ENCODE measurements at regions not wholly inside any gene's neighbourhood (a gene's known extent, or its start where the extent isn't known, plus 50 kb on each side); places are given as distances from the start of the nearest gene placed in this dataset.
A peak's percentile ranks its signal among the peaks of the same experiment; 100 is the strongest.

GRCh38 chr6:56833127-56833791, 121.6 kb upstream of the BEND6 start:
- no peak for DNase-seq (ENCODE audit: low spot score)
- BruUV-seq (replicated peaks), result no TSS peak
- Histone ChIP-seq H3K4me2 (ENCODE audit: low read depth, low read length) (no peak overlapping the region), H3K36me3 (replicated peaks in 1 of 2; ENCODE audit: control insufficient read depth in 1 of 2, insufficient read depth in 2 of 2, low read length in 2 of 2) (no peaks in the 10 kb centered on the region), H3K9me3 (ENCODE audit: low read length) (no peaks in the 10 kb centered on the region), H3K27me3 (ENCODE audit: control insufficient read depth in 1 of 2, insufficient read depth in 2 of 2, low read length in 2 of 2) (no peaks in the 10 kb centered on the region), H2AFZ (ENCODE audit: low read length) (no peak overlapping the region), H3K79me2 (ENCODE audit: insufficient read depth, low read length) (no peaks in the 10 kb centered on the region), H3K27ac (ENCODE audit: extremely low read length, insufficient read depth, low read length) (no peak overlapping the region), H3K4me1 (ENCODE audit: insufficient read depth, low read length) (no peaks in the 10 kb centered on the region), H3K4me3 (replicated peaks in 1 of 3; ENCODE audit: insufficient read depth in 1 of 3, low read depth in 2 of 3, low read length in 3 of 3) (no peak overlapping the region), H4K20me1 (ENCODE audit: insufficient read depth, low read length) (no peaks in the 10 kb centered on the region), H3K9ac (ENCODE audit: insufficient read depth, low read depth, low read length) (no peak overlapping the region)
- intact Hi-C loops (cut with micrococcal nuclease; ENCODE audit: unreplicated experiment) (no loop called here), in situ Hi-C loops (cut with HindIII; ENCODE audit: extremely low pct_ligation_motif_present, low pct_unique_long_range_greater_than_20kb) (no loop called here)
- WGBS (ENCODE audit: low lambda C conversion rate), result 60% methylated on average over 3 of the region's 3 CpGs
- no peak for ATAC-seq
- TF ChIP-seq ZFP1 (CRISPR knock-in tag; IDR thresholded peaks at IDR 0.05), result no peak
- no peak for TF ChIP-seq ZNF235 (CRISPR knock-in tag; IDR thresholded peaks at IDR 0.05; ENCODE audit: borderline replicate concordance)
- TF ChIP-seq SIN3A (IDR thresholded peaks at IDR 0.05; ENCODE audit: borderline replicate concordance, low read depth, low read length), result no peak
- ChIA-PET POLR2A (no interaction called here), CTCF (ENCODE audit: low intra/inter-chr PET ratio, low total read pairs) (no interaction called here)
- no peak for FAIRE-seq

- POLR2A ChIA-PET, result no interaction called here
- Histone ChIP-seq H3K27ac (ENCODE audit: extremely low read length, insufficient read depth, low read length) (no peak overlapping the region), H3K9ac (ENCODE audit: insufficient read depth, low read depth, low read length) (no peak overlapping the region), H2AFZ (ENCODE audit: low read length) (no peak overlapping the region), H4K20me1 (ENCODE audit: insufficient read depth, low read length) (no peaks in the 10 kb centered on the region), H3K36me3 (replicated peaks in 1 of 2; ENCODE audit: control insufficient read depth in 1 of 2, insufficient read depth in 2 of 2, low read length in 2 of 2) (no peaks in the 10 kb centered on the region), H3K79me2 (ENCODE audit: insufficient read depth, low read length) (no peaks in the 10 kb centered on the region), H3K4me1 (ENCODE audit: insufficient read depth, low read length) (no peaks in the 10 kb centered on the region), H3K4me2 (ENCODE audit: low read depth, low read length) (no peak overlapping the region), H3K27me3 (ENCODE audit: control insufficient read depth in 1 of 2, insufficient read depth in 2 of 2, low read length in 2 of 2) (0 out of 5 replicates have a peak, but pooled peaks cover 0 to 4% of the 10 kb centered on the region in 2 experiments), H3K9me3 (ENCODE audit: low read length) (no peaks in the 10 kb centered on the region), H3K4me3 (replicated peaks in 1 of 3; ENCODE audit: insufficient read depth in 1 of 3, low read depth in 2 of 3, low read length in 3 of 3) (no peak overlapping the region)
- in situ Hi-C loops (cut with HindIII; ENCODE audit: extremely low pct_ligation_motif_present, low pct_unique_long_range_greater_than_20kb) (no loop called here), intact Hi-C loops (cut with micrococcal nuclease; ENCODE audit: unreplicated experiment) (no loop called here)
- DNase-seq (ENCODE audit: low spot score) (no peak), FAIRE-seq (no peak), ATAC-seq (no peak)
- TF ChIP-seq ZNF431 (CRISPR knock-in tag; IDR thresholded peaks at IDR 0.05; ENCODE audit: borderline replicate concordance, low read depth), result 0 out of 2 replicates have a peak, but pooled peaks have one; percentile 48
- TF ChIP-seq, protein P1, sequence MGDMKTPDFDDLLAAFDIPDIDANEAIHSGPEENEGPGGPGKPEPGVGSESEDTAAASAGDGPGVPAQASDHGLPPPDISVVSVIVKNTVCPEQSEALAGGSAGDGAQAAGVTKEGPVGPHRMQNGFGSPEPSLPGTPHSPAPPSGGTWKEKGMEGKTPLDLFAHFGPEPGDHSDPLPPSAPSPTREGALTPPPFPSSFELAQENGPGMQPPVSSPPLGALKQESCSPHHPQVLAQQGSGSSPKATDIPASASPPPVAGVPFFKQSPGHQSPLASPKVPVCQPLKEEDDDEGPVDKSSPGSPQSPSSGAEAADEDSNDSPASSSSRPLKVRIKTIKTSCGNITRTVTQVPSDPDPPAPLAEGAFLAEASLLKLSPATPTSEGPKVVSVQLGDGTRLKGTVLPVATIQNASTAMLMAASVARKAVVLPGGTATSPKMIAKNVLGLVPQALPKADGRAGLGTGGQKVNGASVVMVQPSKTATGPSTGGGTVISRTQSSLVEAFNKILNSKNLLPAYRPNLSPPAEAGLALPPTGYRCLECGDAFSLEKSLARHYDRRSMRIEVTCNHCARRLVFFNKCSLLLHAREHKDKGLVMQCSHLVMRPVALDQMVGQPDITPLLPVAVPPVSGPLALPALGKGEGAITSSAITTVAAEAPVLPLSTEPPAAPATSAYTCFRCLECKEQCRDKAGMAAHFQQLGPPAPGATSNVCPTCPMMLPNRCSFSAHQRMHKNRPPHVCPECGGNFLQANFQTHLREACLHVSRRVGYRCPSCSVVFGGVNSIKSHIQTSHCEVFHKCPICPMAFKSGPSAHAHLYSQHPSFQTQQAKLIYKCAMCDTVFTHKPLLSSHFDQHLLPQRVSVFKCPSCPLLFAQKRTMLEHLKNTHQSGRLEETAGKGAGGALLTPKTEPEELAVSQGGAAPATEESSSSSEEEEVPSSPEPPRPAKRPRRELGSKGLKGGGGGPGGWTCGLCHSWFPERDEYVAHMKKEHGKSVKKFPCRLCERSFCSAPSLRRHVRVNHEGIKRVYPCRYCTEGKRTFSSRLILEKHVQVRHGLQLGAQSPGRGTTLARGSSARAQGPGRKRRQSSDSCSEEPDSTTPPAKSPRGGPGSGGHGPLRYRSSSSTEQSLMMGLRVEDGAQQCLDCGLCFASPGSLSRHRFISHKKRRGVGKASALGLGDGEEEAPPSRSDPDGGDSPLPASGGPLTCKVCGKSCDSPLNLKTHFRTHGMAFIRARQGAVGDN (CRISPR knock-in tag; IDR thresholded peaks at IDR 0.05), result no peak
- CTCF ChIA-PET (ENCODE audit: low intra/inter-chr PET ratio, low total read pairs), result no interaction called here
- BruUV-seq (replicated peaks), result no TSS peak
- WGBS (ENCODE audit: low lambda C conversion rate), result 44% methylated on average over 3 of the region's 3 CpGs
Observed at GRCh38 chr6:56832225-56832624, 122.7 kb upstream of the BEND6 start.

Data from HepG2 (cell line).